Glutamatergic neuron (in vitro differentiated cells): ENCODE measurements at regions not wholly inside any gene's neighbourhood (a gene's known extent, or its start where the extent isn't known, plus 50 kb on each side); places are given as distances from the start of the nearest gene placed in this dataset.
A peak's percentile ranks its signal among the peaks of the same experiment; 100 is the strongest.

Experiments
- DNase-seq: peaks from one replicate; pipeline ENCODE4 v3.0.0; 2022
- H3K27ac Mint-ChIP-seq: one replicate; pipeline ENCODE4 v1.8.0; 2020; ENCODE audit warnings: mild to moderate bottlenecking, mixed read lengths, inconsistent platforms; ENCODE audit not compliant: unreplicated experiment
- H3K27me3 Mint-ChIP-seq: one replicate; pipeline ENCODE4 v1.8.0; 2020; ENCODE audit warnings: mild to moderate bottlenecking, moderate library complexity, mixed read lengths, inconsistent platforms; ENCODE audit not compliant: unreplicated experiment
- H3K36me3 Mint-ChIP-seq: one replicate; pipeline ENCODE4 v1.8.0; 2020; ENCODE audit warnings: mild to moderate bottlenecking, mixed read lengths, inconsistent platforms; ENCODE audit not compliant: unreplicated experiment
- H3K4me1 Mint-ChIP-seq: one replicate; pipeline ENCODE4 v1.8.0; 2020; ENCODE audit warnings: mild to moderate bottlenecking, low read depth, mixed read lengths, inconsistent platforms; ENCODE audit not compliant: unreplicated experiment
- H3K4me3 Mint-ChIP-seq: one replicate; pipeline ENCODE4 v1.8.0; 2020; ENCODE audit warnings: mild to moderate bottlenecking, mixed read lengths, inconsistent platforms; ENCODE audit not compliant: unreplicated experiment
- H3K9me3 Mint-ChIP-seq: one replicate; pipeline ENCODE4 v1.8.0; 2020; ENCODE audit warnings: mild to moderate bottlenecking, moderate library complexity, mixed read lengths, inconsistent platforms; ENCODE audit not compliant: unreplicated experiment
- CTCF ChIP-seq: fragments of 200-600 bp; sonication (generic); IDR thresholded peaks from one replicate; pipeline ENCODE4 v1.5.0; 2021; ENCODE audit not compliant: partially characterized antibody, unreplicated experiment

GRCh38 chr12:92034858-92035401 is 110.7 kb downstream of the BTG1 start:
- peak overlapping the region; percentile 88 for H3K27ac Mint-ChIP-seq
- peak; percentile 13 for DNase-seq
- H3K27me3 Mint-ChIP-seq = no peaks in the 10 kb centered on the region
- H3K4me3 Mint-ChIP-seq = peak overlapping the region; percentile 83
- no peak for TF ChIP-seq CTCF
- no peaks in the 10 kb centered on the region for H3K9me3 Mint-ChIP-seq
- H3K36me3 Mint-ChIP-seq = no peaks in the 10 kb centered on the region
- peaks cover 27% of the 10 kb centered on the region for H3K4me1 Mint-ChIP-seq

- H3K9me3 Mint-ChIP-seq = no peaks in the 10 kb centered on the region
- no peak for TF ChIP-seq CTCF
- no peak overlapping the region for H3K27ac Mint-ChIP-seq
- H3K27me3 Mint-ChIP-seq = no peaks in the 10 kb centered on the region
- DNase-seq = no peak
- peaks cover 32% of the 10 kb centered on the region for H3K4me1 Mint-ChIP-seq
- no peaks in the 10 kb centered on the region for H3K36me3 Mint-ChIP-seq
- no peak overlapping the region for H3K4me3 Mint-ChIP-seq
Measured at GRCh38 chr12:92034083-92034482, 111.6 kb downstream of the BTG1 start.

GRCh38 chr12:92032965-92033364 is 112.7 kb downstream of the BTG1 start:
- no peak overlapping the region for H3K4me3 Mint-ChIP-seq
- H3K9me3 Mint-ChIP-seq = no peaks in the 10 kb centered on the region
- no peak overlapping the region for H3K27ac Mint-ChIP-seq
- DNase-seq = no peak
- no peak for TF ChIP-seq CTCF
- H3K36me3 Mint-ChIP-seq = no peaks in the 10 kb centered on the region
- H3K4me1 Mint-ChIP-seq = peaks cover 29% of the 10 kb centered on the region
- H3K27me3 Mint-ChIP-seq = no peaks in the 10 kb centered on the region

GRCh38 chr12:92032101-92032500 is 113.5 kb downstream of the BTG1 start:
- H3K27ac Mint-ChIP-seq = no peak overlapping the region
- H3K36me3 Mint-ChIP-seq = no peaks in the 10 kb centered on the region
- TF ChIP-seq CTCF = no peak
- no peaks in the 10 kb centered on the region for H3K27me3 Mint-ChIP-seq
- no peaks in the 10 kb centered on the region for H3K9me3 Mint-ChIP-seq
- H3K4me1 Mint-ChIP-seq = peaks cover 29% of the 10 kb centered on the region
- no peak overlapping the region for H3K4me3 Mint-ChIP-seq
- DNase-seq = no peak

- peaks cover 21% of the 10 kb centered on the region for H3K4me1 Mint-ChIP-seq
- H3K27me3 Mint-ChIP-seq = no peaks in the 10 kb centered on the region
- no peaks in the 10 kb centered on the region for H3K36me3 Mint-ChIP-seq
- no peak for DNase-seq
- no peak overlapping the region for H3K27ac Mint-ChIP-seq
- TF ChIP-seq CTCF = no peak
- no peaks in the 10 kb centered on the region for H3K9me3 Mint-ChIP-seq
- H3K4me3 Mint-ChIP-seq = no peak overlapping the region
Measured at GRCh38 chr12:92030618-92031017, 115.0 kb downstream of the BTG1 start.
